ENCODE measurements at regions not wholly inside any gene's neighbourhood (a gene's known extent, or its start where the extent isn't known, plus 50 kb on each side); places are given as distances from the start of the nearest gene placed in this dataset.

DNA sequence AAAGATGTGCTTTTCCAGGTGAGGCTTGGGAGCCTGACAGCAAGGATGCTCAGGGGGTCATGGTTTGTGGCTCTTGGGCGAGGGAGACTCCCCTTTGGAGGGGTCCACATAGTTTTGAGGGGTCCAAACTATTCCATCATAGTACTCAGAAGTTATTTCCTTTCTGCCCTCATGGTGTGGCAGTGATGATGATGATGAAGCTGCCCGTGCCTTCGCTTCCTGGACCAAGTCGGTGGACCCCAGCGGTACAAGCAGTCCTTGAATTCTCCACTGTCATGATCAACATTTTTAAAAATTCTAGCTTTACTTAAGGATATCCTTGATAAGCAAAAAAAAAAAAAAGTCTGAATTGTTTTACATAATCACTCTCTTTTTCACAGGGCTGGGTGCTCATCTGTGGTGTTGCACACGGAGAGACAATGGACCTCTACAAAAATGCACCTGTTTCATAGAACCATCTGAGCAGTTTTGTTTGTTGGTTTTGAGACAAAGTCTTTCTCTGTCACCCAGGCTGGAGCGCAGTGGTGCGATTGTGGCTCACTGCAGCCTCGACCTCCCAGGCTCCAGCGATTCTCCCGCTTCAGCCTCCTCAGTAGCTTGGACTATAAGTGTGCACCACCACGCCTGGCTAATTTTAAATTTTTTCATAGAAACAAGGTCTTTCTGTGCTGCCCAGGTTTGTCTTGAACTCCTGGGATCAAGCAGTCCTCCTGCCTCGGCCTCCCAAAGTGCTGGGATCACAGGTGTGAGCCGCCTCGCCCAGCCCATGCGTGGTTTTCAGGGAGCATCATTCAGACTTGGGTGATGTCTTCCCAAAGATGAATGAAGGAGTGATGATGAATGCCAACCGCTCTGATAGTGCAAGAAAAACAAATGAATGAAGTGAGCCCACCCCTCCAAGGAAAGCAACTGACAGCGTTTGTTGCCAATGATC lies 271.4 kb upstream of the HDAC4 start:
- no peak for DNase-seq (ENCODE audit: low spot score)

GRCh38 chr2:239671471-239671870 lies 270.7 kb upstream of the HDAC4 start:
- no peak for DNase-seq (ENCODE audit: low spot score)

- no peak for DNase-seq (ENCODE audit: low spot score)
Measured at GRCh38 chr2:239670463-239671120, 269.8 kb upstream of the HDAC4 start.

GRCh38 chr2:239669899-239670460 lies 269.2 kb upstream of the HDAC4 start:
- DNase-seq (ENCODE audit: low spot score), result no peak

GRCh38 chr2:239669181-239669898 lies 268.5 kb upstream of the HDAC4 start:
- DNase-seq (ENCODE audit: low spot score), result no peak

GRCh38 chr2:239668651-239669050 lies 267.8 kb upstream of the HDAC4 start:
- DNase-seq (ENCODE audit: low spot score), result no peak

- DNase-seq (ENCODE audit: low spot score), result no peak
Measured at GRCh38 chr2:239668042-239668441, 267.2 kb upstream of the HDAC4 start.

DNA sequence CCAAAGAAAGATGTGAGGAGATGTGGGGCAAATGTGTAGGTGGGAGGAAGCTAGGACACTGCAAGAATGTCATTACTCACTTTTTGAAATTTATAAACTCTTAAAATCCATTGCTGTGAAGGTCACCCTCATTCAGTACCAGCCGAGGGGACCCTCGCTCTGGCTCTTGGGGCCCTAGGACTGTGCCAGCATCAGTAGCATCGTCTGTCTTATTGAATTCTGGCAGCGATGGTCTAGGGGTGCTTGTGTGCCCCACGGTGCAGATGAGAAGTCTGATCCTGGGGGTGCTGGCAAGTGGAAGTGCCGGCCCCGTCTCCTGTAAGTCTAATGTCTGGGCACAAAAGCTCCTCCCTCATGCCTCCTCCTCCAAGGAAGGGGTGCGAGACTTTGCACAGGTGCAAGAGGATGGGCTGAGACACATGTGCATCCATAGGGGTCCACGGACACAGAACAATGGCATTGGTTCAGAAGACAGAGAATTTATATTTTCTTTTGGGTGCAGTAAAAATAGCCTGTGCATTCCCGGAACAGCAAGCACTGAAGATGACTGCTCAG lies 266.7 kb upstream of the HDAC4 start:
- DNase-seq (ENCODE audit: low spot score), result no peak

DNA sequence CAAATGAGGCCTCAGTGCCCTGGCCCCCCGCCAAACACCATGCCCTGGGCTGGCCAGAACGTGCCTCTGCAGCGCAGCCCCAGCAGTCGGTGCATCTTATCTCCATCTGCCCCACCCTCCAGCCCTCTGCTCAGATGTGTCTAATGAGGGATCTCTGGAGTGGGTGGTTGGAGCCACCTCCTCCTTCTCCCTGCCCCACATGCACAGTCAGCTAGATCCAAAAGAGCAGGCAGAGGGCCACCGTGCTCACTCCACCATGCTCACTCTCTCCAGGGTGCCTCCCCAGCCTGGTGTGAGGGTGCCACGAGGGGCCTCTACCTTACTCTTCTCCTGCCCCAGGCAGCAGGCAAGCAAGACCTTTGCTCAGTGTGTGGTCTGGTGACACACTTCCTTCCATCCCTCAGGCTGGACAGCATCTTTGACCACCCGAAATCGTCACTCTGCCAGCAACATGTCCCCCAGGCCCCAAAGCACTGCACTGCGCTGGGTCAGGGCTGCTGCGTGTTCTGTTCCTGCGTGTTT lies 266.1 kb upstream of the HDAC4 start:
- DNase-seq (ENCODE audit: low spot score), result no peak

- DNase-seq (ENCODE audit: low spot score), result no peak
Measured at GRCh38 chr2:239666053-239666854, 265.4 kb upstream of the HDAC4 start.

- DNase-seq (ENCODE audit: low spot score), result no peak
Measured at GRCh38 chr2:239664216-239664810, 263.5 kb upstream of the HDAC4 start.

GRCh38 chr2:239663364-239663924 lies 262.6 kb upstream of the HDAC4 start:
- no peak for DNase-seq (ENCODE audit: low spot score)

- DNase-seq (ENCODE audit: low spot score), result no peak
Measured at GRCh38 chr2:239662413-239663120, 261.7 kb upstream of the HDAC4 start.

DNA sequence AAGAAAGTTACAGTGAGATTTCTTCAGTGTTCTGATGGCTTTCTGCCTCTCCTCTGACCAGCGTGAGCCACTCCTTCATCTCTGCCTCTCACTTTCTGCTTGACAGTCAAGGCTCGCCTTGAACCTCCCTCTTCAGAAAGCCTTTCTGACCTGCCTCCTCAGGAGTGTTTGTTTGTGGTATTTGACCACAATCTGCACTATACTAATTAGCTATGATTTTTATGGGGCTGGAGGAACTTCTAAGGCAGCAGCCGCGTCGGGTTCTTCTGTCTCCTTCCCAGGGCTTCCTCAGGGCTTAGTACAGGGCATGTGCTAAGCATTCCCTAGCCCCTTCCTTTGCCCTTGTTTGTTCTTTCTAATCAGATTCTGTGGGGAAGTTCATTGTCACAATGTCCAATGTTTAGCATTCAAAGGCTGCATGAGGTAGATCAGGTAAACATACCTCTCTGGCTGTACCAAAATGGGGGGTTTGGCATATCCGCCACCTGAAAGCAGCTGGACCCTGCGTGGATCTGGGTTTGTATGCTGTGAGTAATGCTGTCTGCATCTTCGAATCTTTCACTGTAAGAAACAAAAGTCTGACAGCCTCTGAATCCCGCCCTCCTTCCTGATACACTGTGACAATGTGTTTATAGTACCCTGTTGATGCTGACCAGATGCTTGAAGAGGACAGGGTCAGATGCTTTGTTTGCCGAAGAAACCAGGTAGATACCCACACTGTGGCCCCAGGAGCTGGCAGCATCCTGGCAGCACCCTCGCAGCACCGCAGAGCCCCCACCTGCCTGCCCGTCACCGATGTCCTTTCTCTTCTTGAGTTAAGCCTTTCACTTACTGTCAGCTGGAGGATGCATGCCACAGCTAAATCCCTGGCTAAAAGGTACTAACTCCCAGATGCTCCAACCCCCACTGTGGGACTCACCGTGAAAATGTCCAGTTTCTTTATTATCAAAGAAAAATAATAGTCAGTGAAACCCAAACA lies 260.8 kb upstream of the HDAC4 start:
- no peak for DNase-seq (ENCODE audit: low spot score)

- peak; percentile 12 for DNase-seq (ENCODE audit: low spot score)
Measured at GRCh38 chr2:239660390-239661230, 259.8 kb upstream of the HDAC4 start.

GRCh38 chr2:239657992-239658391 lies 257.2 kb upstream of the HDAC4 start:
- no peak for DNase-seq (ENCODE audit: low spot score)

- no peak for DNase-seq (ENCODE audit: low spot score)
Measured at GRCh38 chr2:239657236-239657635, 256.4 kb upstream of the HDAC4 start.
